ENCODE measurements at regions not wholly inside any gene's neighbourhood (a gene's known extent, or its start where the extent isn't known, plus 50 kb on each side); places are given as distances from the start of the nearest gene placed in this dataset.

DNA sequence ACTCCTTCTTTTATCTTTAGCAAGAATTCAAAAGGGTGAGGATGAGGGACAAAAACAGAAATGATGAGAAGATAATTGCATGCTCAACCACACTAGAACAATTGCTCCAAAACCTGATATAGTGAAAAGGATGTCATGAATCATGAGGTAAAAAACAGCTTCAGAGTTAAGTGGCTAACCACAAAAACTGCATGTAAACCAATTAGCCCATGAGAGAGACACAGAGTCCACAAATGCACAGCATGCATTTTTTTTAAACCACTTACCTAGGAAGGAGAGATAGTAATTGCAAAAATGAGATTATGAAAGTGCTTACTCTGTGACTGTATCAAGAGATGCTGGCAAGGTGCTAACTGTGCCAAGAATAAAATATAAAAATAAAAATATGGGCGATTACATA, 132.9 kb downstream of the MBL2 start:
- no peak for DNase-seq (ENCODE audit: low read depth)
- TF ChIP-seq POLR2A (IDR thresholded peaks at IDR 0.05; ENCODE audit: extremely low read depth, insufficient read length) (no peak), MYC (IDR thresholded peaks at IDR 0.05; ENCODE audit: low read depth, low read length) (no peak)
- TF ChIP-seq, protein P1, sequence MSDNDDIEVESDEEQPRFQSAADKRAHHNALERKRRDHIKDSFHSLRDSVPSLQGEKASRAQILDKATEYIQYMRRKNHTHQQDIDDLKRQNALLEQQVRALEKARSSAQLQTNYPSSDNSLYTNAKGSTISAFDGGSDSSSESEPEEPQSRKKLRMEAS (IDR thresholded peaks at IDR 0.05; ENCODE audit: low read depth, low read length): no peak
- TF ChIP-seq, protein P2, sequence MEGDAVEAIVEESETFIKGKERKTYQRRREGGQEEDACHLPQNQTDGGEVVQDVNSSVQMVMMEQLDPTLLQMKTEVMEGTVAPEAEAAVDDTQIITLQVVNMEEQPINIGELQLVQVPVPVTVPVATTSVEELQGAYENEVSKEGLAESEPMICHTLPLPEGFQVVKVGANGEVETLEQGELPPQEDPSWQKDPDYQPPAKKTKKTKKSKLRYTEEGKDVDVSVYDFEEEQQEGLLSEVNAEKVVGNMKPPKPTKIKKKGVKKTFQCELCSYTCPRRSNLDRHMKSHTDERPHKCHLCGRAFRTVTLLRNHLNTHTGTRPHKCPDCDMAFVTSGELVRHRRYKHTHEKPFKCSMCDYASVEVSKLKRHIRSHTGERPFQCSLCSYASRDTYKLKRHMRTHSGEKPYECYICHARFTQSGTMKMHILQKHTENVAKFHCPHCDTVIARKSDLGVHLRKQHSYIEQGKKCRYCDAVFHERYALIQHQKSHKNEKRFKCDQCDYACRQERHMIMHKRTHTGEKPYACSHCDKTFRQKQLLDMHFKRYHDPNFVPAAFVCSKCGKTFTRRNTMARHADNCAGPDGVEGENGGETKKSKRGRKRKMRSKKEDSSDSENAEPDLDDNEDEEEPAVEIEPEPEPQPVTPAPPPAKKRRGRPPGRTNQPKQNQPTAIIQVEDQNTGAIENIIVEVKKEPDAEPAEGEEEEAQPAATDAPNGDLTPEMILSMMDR (IDR thresholded peaks at IDR 0.05; ENCODE audit: low read depth, low read length): no peak
- H3K4me3 ChIP-seq (ENCODE audit: low read depth, low read length): no peak overlapping the region

DNA sequence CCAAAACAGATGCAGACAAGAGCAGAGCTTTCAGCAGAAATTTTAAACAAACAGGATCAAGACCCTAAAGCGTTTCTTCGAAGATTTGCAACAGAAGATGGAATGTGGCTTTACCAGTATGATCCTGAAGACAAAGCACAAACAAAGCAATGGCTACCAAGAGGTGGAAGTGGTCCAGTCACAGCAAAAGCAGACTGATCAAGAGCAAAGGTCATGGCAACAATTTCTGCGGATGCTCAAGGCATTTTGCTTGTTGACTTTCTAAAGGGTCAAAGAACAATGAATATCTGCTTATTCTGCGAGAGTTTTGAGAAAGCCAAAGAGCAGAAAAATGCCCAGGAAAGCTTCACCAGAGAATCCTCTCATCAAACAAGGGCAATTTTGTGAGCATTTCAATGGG, 130.4 kb downstream of the MBL2 start:
- DNase-seq (ENCODE audit: low read depth): no peak
- TF ChIP-seq POLR2A (IDR thresholded peaks at IDR 0.05; ENCODE audit: extremely low read depth, insufficient read length) (no peak), MYC (IDR thresholded peaks at IDR 0.05; ENCODE audit: low read depth, low read length) (no peak)
- TF ChIP-seq, protein P2 (IDR thresholded peaks at IDR 0.05; ENCODE audit: low read depth, low read length): no peak
- TF ChIP-seq, protein P1 (IDR thresholded peaks at IDR 0.05; ENCODE audit: low read depth, low read length): no peak
- H3K4me3 ChIP-seq (ENCODE audit: low read depth, low read length): no peak overlapping the region

DNA sequence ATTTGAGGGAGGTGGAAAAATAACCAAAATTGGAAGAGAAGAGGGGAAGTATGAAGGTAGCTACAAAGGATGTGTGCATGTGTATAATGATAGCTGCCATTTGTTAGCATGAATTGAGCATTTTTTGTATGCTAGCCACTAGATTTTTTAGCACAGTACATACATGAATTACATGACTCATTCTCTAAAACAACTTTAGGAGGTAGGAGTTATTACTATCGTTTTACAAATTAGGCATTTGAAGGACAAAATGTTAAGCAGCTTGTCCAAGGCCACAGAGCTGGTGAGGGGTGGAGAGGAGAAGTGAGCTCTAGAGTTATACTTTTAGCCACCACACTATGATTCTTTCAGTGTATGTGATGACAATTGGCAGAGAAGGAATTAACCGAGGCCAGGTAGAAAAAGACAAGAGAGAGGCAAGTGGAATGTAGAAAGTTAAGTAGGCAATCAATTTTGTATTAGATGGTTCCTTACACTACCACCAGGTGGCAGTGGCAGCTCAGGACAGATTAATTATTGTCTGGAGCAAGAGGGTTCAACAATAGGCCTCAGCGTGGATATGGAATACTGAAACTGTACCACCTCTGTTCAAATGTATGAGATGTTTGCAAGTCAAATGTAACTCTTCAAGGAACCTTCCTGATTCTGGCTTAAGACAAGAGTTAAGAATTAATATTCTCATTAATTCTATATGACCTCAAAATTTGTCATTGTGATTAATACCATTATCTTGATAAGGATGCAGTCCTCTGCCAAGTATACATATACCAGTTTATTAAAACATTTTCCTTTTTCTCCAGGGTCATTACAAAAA, 128.0 kb downstream of the MBL2 start:
- H3K4me3 ChIP-seq (ENCODE audit: low read depth, low read length): no peak overlapping the region
- TF ChIP-seq, protein P2 (IDR thresholded peaks at IDR 0.05; ENCODE audit: low read depth, low read length): peak; percentile 64
- TF ChIP-seq POLR2A (IDR thresholded peaks at IDR 0.05; ENCODE audit: extremely low read depth, insufficient read length): no peak
- peak; percentile 63 for DNase-seq (ENCODE audit: low read depth)

DNA sequence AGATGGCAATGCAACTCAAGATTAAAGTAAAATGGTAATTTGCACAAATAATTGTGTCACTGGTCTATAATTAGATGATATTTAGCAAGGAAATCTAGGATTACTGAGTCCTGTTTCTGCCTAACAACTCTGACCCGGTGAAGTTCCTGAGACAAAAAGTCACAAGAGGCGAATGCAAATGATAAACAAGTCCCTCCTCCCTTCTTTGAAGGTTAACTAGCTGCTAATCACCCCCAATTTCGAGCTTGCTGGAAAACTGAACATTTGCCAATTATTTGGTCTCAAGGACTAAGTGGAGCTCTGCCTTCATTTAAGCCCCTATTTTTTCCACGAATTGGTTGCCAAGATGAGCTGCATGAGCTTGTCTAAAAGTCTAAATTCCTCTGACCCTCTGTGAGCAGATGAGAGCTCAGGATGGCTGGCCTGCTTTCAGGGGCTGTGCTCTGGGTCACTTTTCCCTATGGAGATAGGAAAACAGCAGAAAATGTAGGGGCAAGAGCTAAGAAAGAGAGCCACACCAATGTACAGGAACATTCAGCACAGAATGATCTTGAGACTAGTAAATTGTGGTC, 127.3 kb downstream of the MBL2 start:
- no peak overlapping the region for H3K4me3 ChIP-seq (ENCODE audit: low read depth, low read length)
- DNase-seq (ENCODE audit: low read depth): no peak
- TF ChIP-seq MYC (IDR thresholded peaks at IDR 0.05; ENCODE audit: low read depth, low read length) (no peak), POLR2A (IDR thresholded peaks at IDR 0.05; ENCODE audit: extremely low read depth, insufficient read length) (no peak)
- TF ChIP-seq, protein P1 (IDR thresholded peaks at IDR 0.05; ENCODE audit: low read depth, low read length): no peak
- TF ChIP-seq, protein P2 (IDR thresholded peaks at IDR 0.05; ENCODE audit: low read depth, low read length): no peak

DNA sequence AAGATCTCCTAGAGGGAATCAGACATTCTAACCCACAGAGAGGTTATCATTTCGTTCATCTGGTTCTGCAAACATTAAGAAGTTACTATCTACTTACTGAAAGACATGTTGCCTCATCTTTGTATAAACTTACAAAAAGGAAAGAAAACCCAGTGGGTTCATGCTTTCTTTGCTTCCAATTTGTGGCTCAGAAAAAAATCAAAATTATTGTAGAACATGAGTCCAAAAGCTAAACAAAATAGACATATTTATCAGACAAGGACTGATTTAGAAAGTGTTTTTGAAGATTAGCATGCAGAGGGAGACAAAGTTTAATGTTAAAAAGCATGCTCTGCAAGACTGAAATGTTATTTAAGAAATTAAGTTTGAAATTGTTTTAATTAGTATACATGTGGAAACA, 123.1 kb downstream of the MBL2 start:
- TF ChIP-seq, protein P2 (IDR thresholded peaks at IDR 0.05; ENCODE audit: low read depth, low read length): no peak
- TF ChIP-seq MYC (IDR thresholded peaks at IDR 0.05; ENCODE audit: low read depth, low read length) (no peak), POLR2A (IDR thresholded peaks at IDR 0.05; ENCODE audit: extremely low read depth, insufficient read length) (no peak)
- TF ChIP-seq, protein P1 (IDR thresholded peaks at IDR 0.05; ENCODE audit: low read depth, low read length): no peak
- no peak overlapping the region for H3K4me3 ChIP-seq (ENCODE audit: low read depth, low read length)
- no peak for DNase-seq (ENCODE audit: low read depth)

All from NB4 (cell line).